HG02981 (cell line): ENCODE measurements at regions not wholly inside any gene's neighbourhood (a gene's known extent, or its start where the extent isn't known, plus 50 kb on each side); places are given as distances from the start of the nearest gene placed in this dataset.

Source experiments
- ATAC-seq: cut with Tn5 transposase; IDR thresholded peaks from one replicate; pipeline ENCODE4 v1.9.1; 2021; ENCODE audit warnings: mild to moderate bottlenecking, moderate library complexity; ENCODE audit not compliant: unreplicated experiment

GRCh38 chr1:93013145-93014065, 52.1 kb upstream of the DIPK1A start:
- no peak for ATAC-seq

DNA sequence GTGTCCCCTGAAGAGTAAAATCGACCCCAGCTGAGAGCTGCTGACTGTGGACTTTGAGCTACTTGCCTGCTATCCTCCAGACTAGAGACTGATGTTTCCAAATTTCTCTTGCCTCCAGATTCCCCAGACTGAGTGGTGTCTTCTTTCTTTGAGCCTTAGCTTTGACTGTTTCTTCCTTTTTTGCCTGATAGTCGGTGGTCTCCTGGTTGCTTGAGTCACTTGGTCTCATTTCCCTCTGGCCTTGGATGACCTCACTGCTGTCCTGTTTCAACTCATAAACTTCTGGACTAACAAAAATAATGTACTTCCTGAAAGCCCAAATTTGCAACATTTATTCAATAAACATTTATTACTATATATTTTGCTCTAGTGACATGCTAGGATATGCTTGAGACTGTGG, 52.9 kb upstream of the DIPK1A start:
- ATAC-seq, result no peak

- no peak for ATAC-seq
Measured at GRCh38 chr1:93015590-93015989, 54.3 kb upstream of the DIPK1A start.

GRCh38 chr1:93016171-93016570, 54.9 kb upstream of the DIPK1A start:
- no peak for ATAC-seq

DNA sequence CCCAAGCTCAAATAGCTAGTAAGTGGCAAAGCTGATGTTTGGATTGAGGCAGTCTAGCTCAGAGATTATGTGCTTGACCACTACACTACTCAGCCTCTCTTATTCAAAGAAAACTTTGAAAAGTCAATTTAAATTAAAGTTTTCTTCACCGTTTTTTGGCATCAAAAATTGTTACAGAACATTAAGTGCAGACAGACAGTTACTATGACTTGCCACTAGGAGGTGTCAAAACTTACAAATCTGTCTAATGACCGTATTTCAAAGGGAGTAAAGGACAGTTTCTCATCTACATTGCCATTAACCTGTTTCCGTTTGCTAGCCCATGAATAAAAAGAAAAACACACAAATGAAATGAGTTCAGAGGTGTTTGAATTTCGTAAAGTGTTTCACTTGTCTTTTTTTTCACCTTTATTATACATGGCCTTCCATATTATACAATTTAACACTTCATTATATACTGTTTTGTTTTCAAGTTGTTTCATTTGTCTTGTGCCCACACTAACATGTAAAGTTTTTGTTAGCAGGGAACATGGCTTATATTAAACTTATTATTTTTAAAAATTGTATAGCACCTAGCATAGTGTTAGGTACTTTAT, 57.4 kb upstream of the MTF2 start:
- peak; percentile 71 for ATAC-seq

DNA sequence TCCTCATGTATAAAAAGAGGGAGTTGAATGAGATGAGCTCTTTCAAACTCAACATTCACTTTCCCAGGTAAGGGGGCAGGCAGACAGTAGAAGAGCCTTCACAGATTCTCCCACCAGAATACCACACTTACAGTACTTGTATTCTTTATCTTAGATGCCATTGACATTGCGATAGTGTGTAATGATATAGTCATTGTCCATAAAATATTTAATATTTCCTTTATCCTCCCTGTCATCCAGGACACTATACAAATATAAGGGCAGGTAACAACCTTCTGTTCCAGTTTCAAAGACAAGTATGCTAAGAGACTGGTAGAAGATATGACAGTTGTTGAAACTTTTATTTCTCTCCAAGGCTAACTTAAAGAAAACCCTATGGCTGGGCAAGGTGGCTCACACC, 56.5 kb upstream of the MTF2 start:
- ATAC-seq, result no peak

DNA sequence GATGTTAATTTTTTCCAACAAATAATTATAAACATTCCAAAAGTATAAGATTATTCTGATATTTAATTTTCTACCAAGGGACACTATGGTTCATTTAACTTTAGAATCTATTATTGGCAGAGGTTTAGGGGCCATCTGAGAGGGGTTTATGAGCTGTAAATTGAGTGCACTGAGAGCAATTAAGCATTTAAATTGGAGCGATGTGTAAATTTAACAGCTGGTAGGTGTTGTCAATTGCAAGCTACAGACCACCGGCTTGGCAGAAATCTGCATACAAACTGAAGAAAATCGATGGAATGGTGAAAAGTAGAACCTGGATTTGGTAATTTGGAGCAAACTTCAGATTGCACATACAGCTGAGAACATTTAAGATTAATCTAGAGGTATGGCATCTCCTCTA, 55.8 kb upstream of the MTF2 start:
- no peak for ATAC-seq

DNA sequence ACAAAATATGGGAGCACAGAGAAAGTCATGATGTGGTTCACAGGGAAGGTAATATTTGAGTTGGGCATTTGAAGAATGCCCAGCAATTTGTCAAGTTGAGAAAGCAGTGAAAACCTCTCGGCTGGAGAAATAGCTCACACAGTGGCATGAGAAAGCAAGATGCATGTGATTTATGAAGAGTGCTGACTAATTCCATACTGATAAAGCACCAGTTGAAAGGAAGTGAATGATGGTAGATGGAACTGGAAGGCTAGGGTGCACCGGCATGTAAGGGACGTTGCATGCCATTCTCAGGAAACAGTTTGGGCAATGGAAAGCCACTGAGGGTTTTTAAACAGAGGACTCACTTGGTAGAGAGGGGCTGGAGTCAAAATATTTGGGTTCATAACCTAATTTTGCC, 53.5 kb upstream of the MTF2 start:
- ATAC-seq, result no peak

DNA sequence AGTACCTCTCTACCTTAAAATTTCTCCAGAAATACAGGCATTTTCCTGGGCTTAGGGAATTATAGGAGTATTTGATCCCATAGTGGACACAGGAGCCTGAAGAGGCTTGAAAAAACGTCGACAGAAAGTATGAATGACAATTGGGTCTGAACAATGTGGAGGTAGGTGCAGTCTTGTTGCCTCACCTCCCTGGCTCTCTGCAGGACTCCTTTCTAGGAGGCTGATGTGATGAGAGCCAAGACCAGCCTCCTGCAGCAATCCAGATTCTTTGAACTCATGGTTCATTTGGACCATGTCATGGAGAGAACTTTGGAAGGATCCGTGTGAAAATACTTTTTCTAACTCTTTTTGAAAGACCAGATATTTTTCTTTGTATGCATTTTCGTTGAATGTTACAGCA, 50.5 kb upstream of the MTF2 start:
- ATAC-seq, result no peak
